ENCODE measurements at regions not wholly inside any gene's neighbourhood (a gene's known extent, or its start where the extent isn't known, plus 50 kb on each side); places are given as distances from the start of the nearest gene placed in this dataset.

- DNase-seq (ENCODE audit: low read depth): peak; percentile 47
- TF ChIP-seq CTCF (IDR thresholded peaks at IDR 0.05; ENCODE audit: insufficient read depth, low read length): no peak
- H3K4me3 ChIP-seq (ENCODE audit: low read depth, low read length): no peak overlapping the region
These were observed 309.9 kb upstream of the CDYL start for GRCh38 chr6:4466261-4466660.

GRCh38 chr6:4464638-4465037 is 311.6 kb upstream of the CDYL start:
- no peak overlapping the region for H3K4me3 ChIP-seq (ENCODE audit: low read depth, low read length)
- no peak for DNase-seq (ENCODE audit: low read depth)
- no peak for TF ChIP-seq CTCF (IDR thresholded peaks at IDR 0.05; ENCODE audit: insufficient read depth, low read length)

- TF ChIP-seq CTCF (IDR thresholded peaks at IDR 0.05; ENCODE audit: insufficient read depth, low read length): no peak
- DNase-seq (ENCODE audit: low read depth): peak; percentile 18
- no peak overlapping the region for H3K4me3 ChIP-seq (ENCODE audit: low read depth, low read length)
These were observed 313.0 kb upstream of the CDYL start for GRCh38 chr6:4463236-4463635.

- H3K4me3 ChIP-seq (ENCODE audit: low read depth, low read length): peak overlapping the region; percentile 36
- no peak for TF ChIP-seq CTCF (IDR thresholded peaks at IDR 0.05; ENCODE audit: insufficient read depth, low read length)
- peak; percentile 84 for DNase-seq (ENCODE audit: low read depth)
These were observed 315.4 kb upstream of the CDYL start for GRCh38 chr6:4460586-4461475.

GRCh38 chr6:4459996-4460395 is 316.2 kb upstream of the CDYL start:
- no peak for TF ChIP-seq CTCF (IDR thresholded peaks at IDR 0.05; ENCODE audit: insufficient read depth, low read length)
- DNase-seq (ENCODE audit: low read depth): no peak
- no peak overlapping the region for H3K4me3 ChIP-seq (ENCODE audit: low read depth, low read length)

GRCh38 chr6:4459032-4459431 is 317.2 kb upstream of the CDYL start:
- TF ChIP-seq CTCF (IDR thresholded peaks at IDR 0.05; ENCODE audit: insufficient read depth, low read length): no peak
- peak; percentile 92 for DNase-seq (ENCODE audit: low read depth)
- H3K4me3 ChIP-seq (ENCODE audit: low read depth, low read length): no peak overlapping the region

All from fibroblast of the aortic adventitia (primary cell).